Epithelial cell of esophagus (primary cell): ENCODE measurements at regions not wholly inside any gene's neighbourhood (a gene's known extent, or its start where the extent isn't known, plus 50 kb on each side); places are given as distances from the start of the nearest gene placed in this dataset.

ENCODE experiments used
- DNase-seq: peaks from one replicate; pipeline ENCODE4 v3.0.0; 2010; ENCODE audit warnings: low read depth
- H3K4me3 ChIP-seq: 2 replicates; pipeline ENCODE4 v1.5.1; 2011; ENCODE audit warnings: mild to moderate bottlenecking, low read length, control low read depth
- TF ChIP-seq, protein P1 (sequence below): IDR thresholded peaks from 2 replicates; pipeline ENCODE4 v1.5.1; 2011; ENCODE audit warnings: low read depth, mild to moderate bottlenecking, low read length, control low read depth, inconsistent platforms; ENCODE audit not compliant: insufficient read depth; ENCODE audit errors: missing control alignments

DNA sequence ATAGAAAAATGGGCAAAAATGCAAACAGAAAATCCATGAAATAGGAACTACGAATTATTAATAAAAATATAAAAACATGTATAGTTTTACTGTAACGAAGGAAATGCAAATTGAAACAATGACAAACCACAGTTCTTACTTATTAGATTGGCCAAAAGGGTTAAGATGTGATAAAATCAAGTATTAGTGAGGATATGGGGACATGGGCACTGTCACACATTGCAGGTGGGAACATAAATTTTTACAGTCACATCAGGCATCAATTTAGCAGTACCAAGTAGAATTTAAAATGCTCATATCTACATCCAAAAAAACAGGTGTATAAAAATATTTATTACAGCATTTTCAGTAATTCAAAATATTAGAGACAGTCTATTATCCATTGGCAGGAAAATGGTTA, 353.2 kb upstream of the API5 start:
- DNase-seq = no peak
- TF ChIP-seq, protein P1, sequence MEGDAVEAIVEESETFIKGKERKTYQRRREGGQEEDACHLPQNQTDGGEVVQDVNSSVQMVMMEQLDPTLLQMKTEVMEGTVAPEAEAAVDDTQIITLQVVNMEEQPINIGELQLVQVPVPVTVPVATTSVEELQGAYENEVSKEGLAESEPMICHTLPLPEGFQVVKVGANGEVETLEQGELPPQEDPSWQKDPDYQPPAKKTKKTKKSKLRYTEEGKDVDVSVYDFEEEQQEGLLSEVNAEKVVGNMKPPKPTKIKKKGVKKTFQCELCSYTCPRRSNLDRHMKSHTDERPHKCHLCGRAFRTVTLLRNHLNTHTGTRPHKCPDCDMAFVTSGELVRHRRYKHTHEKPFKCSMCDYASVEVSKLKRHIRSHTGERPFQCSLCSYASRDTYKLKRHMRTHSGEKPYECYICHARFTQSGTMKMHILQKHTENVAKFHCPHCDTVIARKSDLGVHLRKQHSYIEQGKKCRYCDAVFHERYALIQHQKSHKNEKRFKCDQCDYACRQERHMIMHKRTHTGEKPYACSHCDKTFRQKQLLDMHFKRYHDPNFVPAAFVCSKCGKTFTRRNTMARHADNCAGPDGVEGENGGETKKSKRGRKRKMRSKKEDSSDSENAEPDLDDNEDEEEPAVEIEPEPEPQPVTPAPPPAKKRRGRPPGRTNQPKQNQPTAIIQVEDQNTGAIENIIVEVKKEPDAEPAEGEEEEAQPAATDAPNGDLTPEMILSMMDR = no peak
- H3K4me3 ChIP-seq = no peak overlapping the region

DNA sequence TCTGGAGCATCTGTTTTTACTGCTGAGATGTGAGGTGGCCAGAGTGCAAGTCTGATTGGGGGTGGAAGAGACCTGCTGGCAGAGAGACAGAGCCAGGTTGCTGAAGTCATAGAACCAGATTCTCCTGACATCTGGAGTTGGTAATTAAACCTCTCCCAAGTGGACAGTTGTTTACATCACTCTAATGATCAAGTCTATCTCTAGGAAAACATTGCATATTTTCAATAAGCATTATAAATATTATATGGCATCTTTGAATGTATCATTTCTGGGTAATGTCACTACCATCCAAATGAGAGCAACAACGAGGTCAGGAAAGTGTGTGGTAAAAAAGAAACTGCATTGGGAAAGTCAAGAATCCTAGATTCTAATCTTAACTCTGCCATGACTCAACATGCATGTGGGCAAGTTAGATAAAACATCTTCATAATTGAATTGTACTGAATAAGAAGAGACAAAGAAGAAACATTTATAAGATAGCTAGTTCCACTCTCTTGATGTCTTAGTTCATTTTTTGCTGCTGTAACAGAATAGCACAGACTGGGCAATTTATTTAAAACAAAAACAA, 351.2 kb upstream of the API5 start:
- TF ChIP-seq, protein P1 = no peak
- DNase-seq = no peak
- no peak overlapping the region for H3K4me3 ChIP-seq

DNA sequence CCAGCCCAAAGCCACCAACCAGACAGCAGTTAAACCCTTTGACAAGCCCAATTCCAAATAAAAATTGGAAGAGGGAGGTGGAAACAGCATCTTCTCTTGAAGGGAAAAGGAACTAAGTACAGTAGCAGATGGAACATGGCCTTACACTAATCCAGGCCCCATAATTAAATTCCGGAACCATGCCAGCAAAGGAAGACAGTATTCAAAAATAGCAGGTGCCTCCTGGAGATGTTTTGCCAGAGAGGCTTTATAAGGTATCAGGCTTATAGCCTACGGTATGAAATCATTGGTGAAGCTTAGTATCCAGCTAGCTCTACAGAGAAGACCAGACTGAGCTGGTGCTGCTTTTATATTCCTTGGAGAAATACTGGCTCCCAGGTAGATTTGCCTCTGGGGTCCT, 344.1 kb upstream of the API5 start:
- no peak overlapping the region for H3K4me3 ChIP-seq
- no peak for DNase-seq
- TF ChIP-seq, protein P1 = no peak

DNA sequence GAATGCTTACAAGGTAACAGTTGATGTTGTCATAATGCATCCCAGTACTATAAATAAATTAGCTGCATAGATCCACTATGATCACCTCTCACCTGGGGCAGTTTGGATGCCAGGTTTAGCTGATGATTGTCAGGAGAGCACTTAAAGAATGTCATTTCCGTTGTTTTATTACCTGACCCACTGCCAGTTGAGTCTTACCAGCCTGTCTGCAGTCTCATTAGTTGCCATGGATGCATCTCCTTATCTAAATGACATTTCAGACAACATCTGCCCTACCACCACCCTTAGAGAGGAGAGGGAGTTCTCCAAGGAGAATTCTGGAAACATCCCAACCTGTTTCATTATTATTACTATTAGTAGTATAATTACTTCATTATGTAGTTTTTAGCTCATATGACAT, 339.1 kb upstream of the API5 start:
- no peak for DNase-seq
- H3K4me3 ChIP-seq = no peak overlapping the region
- TF ChIP-seq, protein P1 = no peak

DNA sequence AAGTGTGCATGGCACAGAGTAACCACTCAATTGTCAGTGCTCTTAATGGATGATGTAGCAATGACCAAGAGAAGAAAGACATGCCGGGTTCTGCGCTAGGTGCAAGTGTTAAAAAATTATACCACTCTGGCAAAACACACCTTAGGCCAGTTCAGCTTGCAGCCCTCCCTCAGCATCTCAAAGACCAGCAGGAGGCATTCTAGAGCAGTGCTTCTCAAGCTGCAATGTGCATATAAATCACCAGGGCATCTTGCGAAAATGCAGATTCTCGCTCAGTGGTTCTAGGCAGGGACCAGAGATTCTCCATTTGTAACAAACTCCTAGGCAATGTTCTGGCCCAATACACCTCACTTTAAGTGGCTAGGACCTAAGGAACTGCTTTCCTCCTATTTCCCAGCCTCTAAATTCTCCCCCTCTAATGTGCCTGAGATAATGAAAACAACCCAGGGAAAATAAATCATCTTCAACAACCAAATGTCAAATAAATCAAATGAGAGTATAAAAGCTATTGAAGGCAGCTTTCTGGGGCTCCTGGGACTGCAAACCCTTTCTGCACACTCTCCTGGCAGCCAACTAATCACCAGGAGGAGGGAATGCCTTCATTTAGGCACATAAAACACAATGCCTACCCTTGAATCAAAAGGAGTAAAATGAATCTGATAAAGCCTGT, 337.2 kb upstream of the API5 start:
- no peak for DNase-seq
- TF ChIP-seq, protein P1 = no peak
- H3K4me3 ChIP-seq = no peak overlapping the region

DNA sequence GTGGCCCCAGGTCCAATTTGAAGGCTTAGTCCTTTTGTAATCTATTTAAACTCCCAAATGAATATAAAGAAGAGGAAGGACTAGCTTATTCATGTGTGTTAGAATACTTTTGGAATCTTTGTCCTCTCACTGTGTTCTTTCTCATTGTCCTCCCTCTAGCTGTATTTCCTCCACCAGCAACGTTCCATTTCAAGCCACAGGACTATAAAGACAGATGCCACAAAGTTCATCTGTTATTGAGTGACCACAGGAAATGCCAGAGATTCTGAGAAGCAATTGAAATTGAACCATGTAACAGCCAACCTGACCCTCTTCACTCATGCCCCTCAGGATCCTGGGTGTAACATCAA, 336.6 kb upstream of the API5 start:
- TF ChIP-seq, protein P1 = no peak
- no peak for DNase-seq
- no peak overlapping the region for H3K4me3 ChIP-seq

DNA sequence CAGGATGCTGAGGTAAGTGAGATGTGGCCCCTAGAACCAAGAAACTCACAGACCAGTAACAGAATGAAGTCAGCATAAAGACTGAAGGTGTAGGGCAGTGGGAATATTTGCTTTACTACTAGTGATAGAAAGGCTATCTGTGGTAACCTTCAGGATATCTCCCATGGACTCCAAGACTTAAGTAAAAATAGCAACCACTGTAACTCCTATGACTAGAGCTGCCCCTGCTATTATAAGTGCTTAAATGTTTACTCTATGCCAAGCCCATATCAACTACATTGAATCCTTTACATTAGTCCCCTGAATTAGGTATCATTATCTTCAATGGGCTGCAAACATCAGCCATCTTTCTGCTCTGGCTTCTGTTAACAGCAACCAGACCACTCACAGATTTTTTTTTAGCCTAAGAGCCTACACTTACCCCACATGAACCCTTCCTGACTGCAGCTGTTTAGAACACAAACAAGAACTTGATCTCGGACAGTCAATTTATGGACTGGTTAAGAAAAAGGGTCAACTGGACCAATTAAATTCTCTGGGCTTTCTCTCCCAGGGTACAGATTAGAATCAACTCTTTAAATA, 335.1 kb upstream of the API5 start:
- no peak overlapping the region for H3K4me3 ChIP-seq
- DNase-seq = no peak
- TF ChIP-seq, protein P1 = no peak
